ENCODE measurements at regions not wholly inside any gene's neighbourhood (a gene's known extent, or its start where the extent isn't known, plus 50 kb on each side); places are given as distances from the start of the nearest gene placed in this dataset.

DNA sequence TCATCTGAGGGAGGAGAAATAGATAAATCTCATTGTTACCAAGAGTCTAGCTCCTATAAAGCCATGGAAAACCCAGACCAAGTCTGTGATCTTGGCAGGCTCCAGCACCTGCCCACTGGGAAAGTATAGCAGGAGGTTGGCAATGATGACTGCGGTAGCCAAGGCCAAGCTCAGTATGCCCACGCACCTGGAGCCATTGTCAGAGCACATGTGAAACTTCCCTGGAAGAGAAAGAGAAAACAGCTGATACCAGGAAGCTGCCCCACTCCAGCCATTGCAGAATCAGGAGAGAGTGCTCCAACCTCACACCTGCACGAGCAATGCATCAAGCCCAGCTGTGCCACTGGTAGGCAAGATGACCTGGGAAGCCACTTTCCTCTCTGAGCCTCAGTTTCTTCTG, 62.2 kb upstream of the HEPHL1 start:
- ChIA-PET CTCF (no interaction called here), RAD21 (ENCODE audit: unreplicated experiment) (no interaction called here), SMC1A (ENCODE audit: uncharacterized antibody, unreplicated experiment) (no interaction called here), POLR2A (no interaction called here)
- ATAC-seq, result no peak
- in situ Hi-C loops (cut with MboI) (no loop called here), intact Hi-C loops (cut with micrococcal nuclease; ENCODE audit: unreplicated experiment) (no loop called here)
- DNase-seq (ENCODE audit: low read depth, low spot score), result no peak
- Histone ChIP-seq H3K27me3 (replicated peaks in 1 of 2; ENCODE audit: control insufficient read depth in 2 of 2, insufficient read depth in 2 of 2, low read length in 1 of 2) (no peaks in the 10 kb centered on the region), H4K20me1 (ENCODE audit: control insufficient read depth, insufficient read depth) (no peaks in the 10 kb centered on the region), H3K27ac (ENCODE audit: control insufficient read depth, insufficient read depth) (no peak overlapping the region), H2AFZ (ENCODE audit: control insufficient read depth, low read depth, low read length) (no peak overlapping the region), H3K79me2 (ENCODE audit: control insufficient read depth, insufficient read depth, low read length) (no peaks in the 10 kb centered on the region), H3K9me3 (replicated peaks; ENCODE audit: control insufficient read depth, insufficient read depth, low read length) (no peaks in the 10 kb centered on the region; the same call in 1 of the 3 replicates), H3K9ac (ENCODE audit: control insufficient read depth, insufficient read depth, low read length) (no peak overlapping the region), H3K4me3 (no peak overlapping the region), H3K36me3 (ENCODE audit: control insufficient read depth in 2 of 2, insufficient read depth in 2 of 2, low read length in 1 of 2) (no peaks in the 10 kb centered on the region), H3K4me2 (ENCODE audit: control insufficient read depth, insufficient read depth) (no peak overlapping the region), H3K4me1 (ENCODE audit: control insufficient read depth, insufficient read depth, low read length) (no peaks in the 10 kb centered on the region)
- TF ChIP-seq SMAD5 (IDR thresholded peaks at IDR 0.05; ENCODE audit: low read depth) (no peak), JUNB (IDR thresholded peaks at IDR 0.05) (no peak), DPF2 (IDR thresholded peaks at IDR 0.05) (no peak), CREB1 (IDR thresholded peaks at IDR 0.05; ENCODE audit: low read depth) (no peak)
- TF ChIP-seq, protein P1, sequence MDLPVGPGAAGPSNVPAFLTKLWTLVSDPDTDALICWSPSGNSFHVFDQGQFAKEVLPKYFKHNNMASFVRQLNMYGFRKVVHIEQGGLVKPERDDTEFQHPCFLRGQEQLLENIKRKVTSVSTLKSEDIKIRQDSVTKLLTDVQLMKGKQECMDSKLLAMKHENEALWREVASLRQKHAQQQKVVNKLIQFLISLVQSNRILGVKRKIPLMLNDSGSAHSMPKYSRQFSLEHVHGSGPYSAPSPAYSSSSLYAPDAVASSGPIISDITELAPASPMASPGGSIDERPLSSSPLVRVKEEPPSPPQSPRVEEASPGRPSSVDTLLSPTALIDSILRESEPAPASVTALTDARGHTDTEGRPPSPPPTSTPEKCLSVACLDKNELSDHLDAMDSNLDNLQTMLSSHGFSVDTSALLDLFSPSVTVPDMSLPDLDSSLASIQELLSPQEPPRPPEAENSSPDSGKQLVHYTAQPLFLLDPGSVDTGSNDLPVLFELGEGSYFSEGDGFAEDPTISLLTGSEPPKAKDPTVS (IDR thresholded peaks at IDR 0.05; ENCODE audit: low read depth, low read length), result no peak
- WGBS (ENCODE audit: insufficient coverage, insufficient replicate concordance, low lambda C conversion rate, missing lambda C conversion rate), result 48% methylated on average over 3 of the region's 3 CpGs
- no peak for FAIRE-seq
- BruUV-seq (replicated peaks), result no TSS peak

DNA sequence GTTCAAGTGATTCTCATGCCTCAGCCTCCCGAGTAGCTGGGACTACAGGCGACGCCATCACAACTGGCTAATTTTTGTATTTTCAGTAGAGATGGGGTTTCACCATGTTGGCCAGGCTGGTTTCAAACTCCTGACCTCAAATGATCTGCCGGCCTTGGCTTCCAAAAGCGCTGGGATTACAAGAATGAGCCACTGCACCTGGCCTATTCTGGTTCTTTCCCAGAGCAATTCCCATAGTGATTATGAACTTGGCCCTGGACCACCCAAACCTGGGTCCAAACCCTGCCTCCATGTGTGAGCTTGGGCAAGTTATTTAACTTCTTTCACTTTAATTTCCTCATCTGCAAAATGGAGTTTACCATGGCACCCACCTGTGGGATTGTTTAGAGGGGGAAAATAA, 61.5 kb upstream of the HEPHL1 start:
- in situ Hi-C loops (cut with MboI), result no loop called here
- FAIRE-seq (no peak), ATAC-seq (no peak), DNase-seq (ENCODE audit: low read depth, low spot score) (no peak)
- H4K20me1 ChIP-seq (ENCODE audit: control insufficient read depth, insufficient read depth), result no peaks in the 10 kb centered on the region
- no peak overlapping the region for H3K9ac ChIP-seq (ENCODE audit: control insufficient read depth, insufficient read depth, low read length)
- no peak overlapping the region for H3K27ac ChIP-seq (ENCODE audit: control insufficient read depth, insufficient read depth)
- no peaks in the 10 kb centered on the region for H3K27me3 ChIP-seq (replicated peaks in 1 of 2; ENCODE audit: control insufficient read depth in 2 of 2, insufficient read depth in 2 of 2, low read length in 1 of 2)
- RAD21 ChIA-PET (ENCODE audit: unreplicated experiment), result no interaction called here
- POLR2A ChIA-PET, result no interaction called here
- H3K4me3 ChIP-seq, result no peak overlapping the region
- H3K36me3 ChIP-seq (ENCODE audit: control insufficient read depth in 2 of 2, insufficient read depth in 2 of 2, low read length in 1 of 2), result no peaks in the 10 kb centered on the region
- SMC1A ChIA-PET (ENCODE audit: uncharacterized antibody, unreplicated experiment), result no interaction called here
- no peaks in the 10 kb centered on the region; the same call in 1 of the 3 replicates for H3K9me3 ChIP-seq (replicated peaks; ENCODE audit: control insufficient read depth, insufficient read depth, low read length)
- intact Hi-C loops (cut with micrococcal nuclease; ENCODE audit: unreplicated experiment), result no loop called here
- WGBS (ENCODE audit: insufficient coverage, insufficient replicate concordance, low lambda C conversion rate, missing lambda C conversion rate), result 29% methylated on average over 5 of the region's 5 CpGs
- H3K4me2 ChIP-seq (ENCODE audit: control insufficient read depth, insufficient read depth), result no peak overlapping the region
- CTCF ChIA-PET, result no interaction called here
- no peaks in the 10 kb centered on the region for H3K79me2 ChIP-seq (ENCODE audit: control insufficient read depth, insufficient read depth, low read length)
- no TSS peak for BruUV-seq (replicated peaks)
- H3K4me1 ChIP-seq (ENCODE audit: control insufficient read depth, insufficient read depth, low read length), result no peaks in the 10 kb centered on the region
- H2AFZ ChIP-seq (ENCODE audit: control insufficient read depth, low read depth, low read length), result no peak overlapping the region
- no peak for TF ChIP-seq GABPA (IDR thresholded peaks at IDR 0.05; ENCODE audit: low read depth)
- no peak for TF ChIP-seq SIX5 (IDR thresholded peaks at IDR 0.05; ENCODE audit: low read depth, low read length, severe bottlenecking)
- TF ChIP-seq SREBF1 (IDR thresholded peaks at IDR 0.05; ENCODE audit: low read length), result no peak
- TF ChIP-seq WRNIP1 (IDR thresholded peaks at IDR 0.05; ENCODE audit: borderline replicate concordance, low read depth, low read length), result no peak
- no peak for TF ChIP-seq JUND (IDR thresholded peaks at IDR 0.05; ENCODE audit: low read depth, low read length)
- TF ChIP-seq, protein P2, sequence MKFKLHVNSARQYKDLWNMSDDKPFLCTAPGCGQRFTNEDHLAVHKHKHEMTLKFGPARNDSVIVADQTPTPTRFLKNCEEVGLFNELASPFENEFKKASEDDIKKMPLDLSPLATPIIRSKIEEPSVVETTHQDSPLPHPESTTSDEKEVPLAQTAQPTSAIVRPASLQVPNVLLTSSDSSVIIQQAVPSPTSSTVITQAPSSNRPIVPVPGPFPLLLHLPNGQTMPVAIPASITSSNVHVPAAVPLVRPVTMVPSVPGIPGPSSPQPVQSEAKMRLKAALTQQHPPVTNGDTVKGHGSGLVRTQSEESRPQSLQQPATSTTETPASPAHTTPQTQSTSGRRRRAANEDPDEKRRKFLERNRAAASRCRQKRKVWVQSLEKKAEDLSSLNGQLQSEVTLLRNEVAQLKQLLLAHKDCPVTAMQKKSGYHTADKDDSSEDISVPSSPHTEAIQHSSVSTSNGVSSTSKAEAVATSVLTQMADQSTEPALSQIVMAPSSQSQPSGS (IDR thresholded peaks at IDR 0.05; ENCODE audit: low read length), result no peak
- TF ChIP-seq MYC (IDR thresholded peaks at IDR 0.05; ENCODE audit: insufficient read depth, insufficient read length, insufficient replicate concordance, low read length, severe bottlenecking), result no peak
- no peak for TF ChIP-seq PAX8 (IDR thresholded peaks at IDR 0.05)
- no peak for TF ChIP-seq CHD1 (IDR thresholded peaks at IDR 0.05; ENCODE audit: low read depth, low read length)
- TF ChIP-seq POLR2AphosphoS5 (IDR thresholded peaks at IDR 0.05; ENCODE audit: low read length), result no peak
- no peak for TF ChIP-seq BMI1 (IDR thresholded peaks at IDR 0.05; ENCODE audit: borderline replicate concordance)
- TF ChIP-seq TBL1XR1 (IDR thresholded peaks at IDR 0.05; ENCODE audit: low read depth, low read length), result no peak
- TF ChIP-seq BCL11A (IDR thresholded peaks at IDR 0.05; ENCODE audit: low read depth, low read length), result no peak

Measured in GM12878 (cell line).